Effector memory CD4-positive, alpha-beta T cell (primary cell): ENCODE measurements at regions not wholly inside any gene's neighbourhood (a gene's known extent, or its start where the extent isn't known, plus 50 kb on each side); places are given as distances from the start of the nearest gene placed in this dataset.
"Not testable (repeated sequence)": the region's sequence is repeated elsewhere in the genome, so short reads cannot be mapped to it uniquely, and the experiment has no call there.

Experiments used
- DNase-seq, 3 donors: peaks; one replicate each; pipeline ENCODE4 v3.0.0-alpha.2; 2020
- H3K27ac ChIP-seq: 2 replicates; pipeline ENCODE4 v1.7.0; 2013; ENCODE audit warnings: mild to moderate bottlenecking, low read length, moderate library complexity; ENCODE audit not compliant: insufficient read depth, poor library complexity, severe bottlenecking
- H3K27me3 ChIP-seq: replicated peaks from 2 replicates; pipeline ENCODE4 v1.7.0; 2013; ENCODE audit warnings: mild to moderate bottlenecking, low read length; ENCODE audit not compliant: insufficient read depth, control insufficient read depth, poor library complexity, severe bottlenecking
- H3K36me3 ChIP-seq: 2 replicates; pipeline ENCODE4 v1.7.0; 2013; ENCODE audit warnings: mild to moderate bottlenecking, low read length, moderate library complexity; ENCODE audit not compliant: control insufficient read depth, insufficient read depth
- H3K4me1 ChIP-seq: 2 replicates; pipeline ENCODE4 v1.7.0; 2013; ENCODE audit warnings: low read length, mild to moderate bottlenecking; ENCODE audit not compliant: control insufficient read depth, insufficient read depth, poor library complexity, severe bottlenecking
- H3K4me3 ChIP-seq: 2 replicates; pipeline ENCODE4 v1.7.0; 2013; ENCODE audit warnings: low read length, low read depth, mild to moderate bottlenecking; ENCODE audit not compliant: insufficient read depth, poor library complexity, severe bottlenecking
- H3K9me3 ChIP-seq: 2 replicates; pipeline ENCODE4 v1.7.0; 2013; ENCODE audit warnings: mild to moderate bottlenecking, low read length, moderate library complexity; ENCODE audit not compliant: control insufficient read depth

DNA sequence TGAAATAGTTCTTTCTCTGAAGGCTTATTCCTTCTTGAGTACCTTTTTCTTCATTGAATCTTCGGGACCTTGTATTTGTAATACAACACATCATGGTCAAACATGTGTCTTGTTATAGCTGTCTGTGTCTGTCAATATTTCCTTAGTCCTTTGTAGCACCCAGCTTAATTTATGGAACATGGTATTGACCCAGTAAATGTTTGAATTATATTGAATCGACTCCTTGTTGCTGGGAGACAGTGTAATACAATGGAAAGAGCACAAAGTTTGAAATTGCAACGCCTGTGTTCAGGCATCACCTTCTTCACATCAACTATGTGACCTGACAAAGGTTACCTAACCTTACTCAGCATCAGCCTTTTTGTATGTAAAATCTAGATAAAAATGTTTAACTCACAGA lies 267.2 kb upstream of the CYRIA start:
- H3K36me3 ChIP-seq, result no peaks in the 10 kb centered on the region
- DNase-seq, result no peak
- no peaks in the 10 kb centered on the region for H3K4me1 ChIP-seq
- no peaks in the 10 kb centered on the region for H3K27me3 ChIP-seq
- no peaks in the 10 kb centered on the region for H3K9me3 ChIP-seq
- no peak overlapping the region for H3K27ac ChIP-seq
- H3K4me3 ChIP-seq, result no peak overlapping the region

DNA sequence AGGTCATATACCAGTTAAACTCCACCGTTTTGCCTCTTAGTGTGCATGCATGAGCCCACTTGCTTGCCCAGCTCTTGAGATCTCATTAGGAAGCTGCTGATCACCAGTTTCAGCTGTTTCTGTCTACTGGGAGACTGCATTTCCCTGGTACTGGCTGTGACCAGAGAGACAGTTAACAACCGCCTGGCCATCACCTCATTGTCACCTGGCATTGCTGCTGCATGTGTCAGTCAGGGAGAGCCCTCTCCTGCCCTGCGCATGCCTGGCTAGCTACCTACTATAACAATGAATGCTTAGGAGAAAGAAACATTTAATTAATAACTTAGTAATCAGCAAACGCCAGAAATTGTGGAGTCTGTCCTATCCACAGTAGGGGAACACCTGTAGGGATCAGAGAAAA lies 265.8 kb upstream of the CYRIA start:
- Histone ChIP-seq H3K9me3 (no peaks in the 10 kb centered on the region), H3K27me3 (no peaks in the 10 kb centered on the region), H3K27ac (no peak overlapping the region), H3K4me3 (no peak overlapping the region), H3K4me1 (no peaks in the 10 kb centered on the region), H3K36me3 (no peaks in the 10 kb centered on the region)
- no peak for DNase-seq

DNA sequence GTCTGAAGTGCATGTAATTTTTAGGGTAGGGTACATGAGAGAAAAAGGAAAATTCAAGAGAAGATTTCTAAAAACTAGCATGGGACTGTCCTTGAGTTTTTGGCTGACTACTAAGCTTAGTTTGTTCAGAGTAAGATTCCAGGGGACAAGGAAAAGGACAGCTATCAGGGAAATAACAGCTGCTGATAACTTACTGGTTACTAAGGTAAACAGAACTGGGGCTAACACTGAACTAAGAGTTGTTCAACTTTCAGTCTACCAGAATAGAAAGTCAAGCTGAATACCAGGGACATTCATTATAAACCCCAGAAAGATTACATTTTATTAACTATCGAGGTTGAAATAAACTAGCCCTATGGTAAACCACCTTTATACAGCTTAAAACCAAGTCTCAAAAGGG lies 261.8 kb upstream of the CYRIA start:
- Histone ChIP-seq H3K27me3 (no peaks in the 10 kb centered on the region), H3K4me1 (no peaks in the 10 kb centered on the region), H3K4me3 (no peak overlapping the region), H3K9me3 (no peaks in the 10 kb centered on the region), H3K27ac (no peak overlapping the region), H3K36me3 (no peaks in the 10 kb centered on the region)
- no peak for DNase-seq

DNA sequence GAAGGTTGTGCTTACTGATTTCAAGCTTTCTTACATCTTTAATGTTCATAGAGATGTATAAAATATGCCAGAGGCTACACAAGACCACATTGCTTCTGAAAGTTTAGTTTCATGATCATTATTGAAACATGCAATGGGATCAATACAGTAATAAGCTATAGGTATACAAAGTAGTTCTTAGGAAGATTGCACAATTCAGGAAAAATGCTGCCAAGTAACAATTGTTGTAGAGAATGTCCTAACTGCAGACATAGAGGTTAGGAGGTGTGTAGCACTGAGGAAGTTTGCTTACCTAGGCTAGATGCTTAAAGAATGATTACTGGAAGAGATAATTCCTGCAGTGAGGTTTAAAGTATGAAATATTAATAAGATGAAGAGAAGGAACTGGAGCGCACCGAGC lies 259.5 kb upstream of the CYRIA start:
- DNase-seq, result no peak
- Histone ChIP-seq H3K4me1 (no peaks in the 10 kb centered on the region), H3K4me3 (no peak overlapping the region), H3K9me3 (no peaks in the 10 kb centered on the region), H3K27me3 (no peaks in the 10 kb centered on the region), H3K36me3 (no peaks in the 10 kb centered on the region), H3K27ac (no peak overlapping the region)

DNA sequence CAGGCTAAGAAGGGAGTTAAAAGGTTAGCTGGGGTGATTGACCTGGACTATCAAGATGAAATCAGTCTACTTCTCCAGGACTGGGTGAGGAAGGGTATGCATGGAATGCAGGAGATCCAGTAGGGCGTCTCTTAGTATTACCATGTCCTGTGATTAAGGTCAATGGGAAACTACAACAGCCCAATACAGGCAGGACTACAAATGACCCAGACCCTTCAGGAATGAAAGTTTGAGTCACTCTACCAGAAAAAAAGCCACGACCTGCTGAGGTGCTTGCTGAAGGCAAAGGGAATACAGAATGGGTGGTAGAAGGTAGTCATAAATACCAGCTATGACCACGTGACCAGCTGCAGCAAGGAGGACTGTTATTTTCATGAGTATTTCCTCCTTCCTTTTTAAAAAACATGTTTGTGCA lies 249.7 kb upstream of the CYRIA start:
- not testable (repeated sequence) for H3K36me3 ChIP-seq, H3K27me3 ChIP-seq, H3K9me3 ChIP-seq, DNase-seq, H3K4me3 ChIP-seq, H3K27ac ChIP-seq, H3K4me1 ChIP-seq

DNA sequence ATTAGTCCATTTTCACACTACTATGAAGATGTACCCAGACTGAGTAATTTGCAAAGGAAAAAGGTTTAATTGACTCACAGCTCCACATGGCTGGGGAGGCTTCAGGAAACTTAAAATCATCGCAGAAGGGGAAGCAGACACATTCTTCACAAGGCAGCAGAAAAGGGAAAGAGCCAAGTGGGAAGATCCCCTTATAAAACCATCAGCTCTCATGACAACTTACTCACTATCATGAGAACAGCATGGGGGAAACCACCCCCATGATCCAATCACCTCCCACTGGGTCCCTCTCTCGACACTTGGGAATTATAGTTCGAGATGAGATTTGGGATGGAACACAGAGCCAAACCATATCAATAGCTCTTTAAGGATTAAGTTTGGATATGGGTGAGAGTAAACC lies 246.1 kb upstream of the CYRIA start:
- Histone ChIP-seq H3K27ac (no peak overlapping the region), H3K9me3 (no peaks in the 10 kb centered on the region), H3K4me1 (no peaks in the 10 kb centered on the region), H3K36me3 (no peaks in the 10 kb centered on the region), H3K4me3 (no peak overlapping the region), H3K27me3 (no peaks in the 10 kb centered on the region)
- DNase-seq, result no peak

DNA sequence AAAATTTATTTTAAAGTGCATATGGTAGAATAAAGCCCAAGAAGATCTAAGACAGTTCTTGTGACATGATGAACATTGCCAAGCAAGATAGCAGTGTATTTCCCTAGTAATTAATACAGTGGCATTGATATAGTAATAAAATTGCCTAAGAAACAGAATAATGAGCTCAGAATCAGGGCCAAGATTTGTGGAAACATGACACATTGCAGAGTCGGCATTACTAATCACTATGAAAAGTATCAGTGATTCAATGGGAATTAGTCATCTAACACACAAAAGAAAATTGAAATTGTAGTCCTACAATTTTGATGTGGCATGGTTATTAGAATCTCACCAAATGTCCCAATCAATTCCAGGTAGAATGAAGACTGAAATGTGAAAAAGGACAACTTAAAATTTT lies 243.0 kb upstream of the CYRIA start:
- no peaks in the 10 kb centered on the region for H3K27me3 ChIP-seq
- no peaks in the 10 kb centered on the region for H3K4me1 ChIP-seq
- DNase-seq, result no peak
- no peaks in the 10 kb centered on the region for H3K36me3 ChIP-seq
- H3K4me3 ChIP-seq, result no peak overlapping the region
- no peaks in the 10 kb centered on the region for H3K9me3 ChIP-seq
- H3K27ac ChIP-seq, result no peak overlapping the region

DNA sequence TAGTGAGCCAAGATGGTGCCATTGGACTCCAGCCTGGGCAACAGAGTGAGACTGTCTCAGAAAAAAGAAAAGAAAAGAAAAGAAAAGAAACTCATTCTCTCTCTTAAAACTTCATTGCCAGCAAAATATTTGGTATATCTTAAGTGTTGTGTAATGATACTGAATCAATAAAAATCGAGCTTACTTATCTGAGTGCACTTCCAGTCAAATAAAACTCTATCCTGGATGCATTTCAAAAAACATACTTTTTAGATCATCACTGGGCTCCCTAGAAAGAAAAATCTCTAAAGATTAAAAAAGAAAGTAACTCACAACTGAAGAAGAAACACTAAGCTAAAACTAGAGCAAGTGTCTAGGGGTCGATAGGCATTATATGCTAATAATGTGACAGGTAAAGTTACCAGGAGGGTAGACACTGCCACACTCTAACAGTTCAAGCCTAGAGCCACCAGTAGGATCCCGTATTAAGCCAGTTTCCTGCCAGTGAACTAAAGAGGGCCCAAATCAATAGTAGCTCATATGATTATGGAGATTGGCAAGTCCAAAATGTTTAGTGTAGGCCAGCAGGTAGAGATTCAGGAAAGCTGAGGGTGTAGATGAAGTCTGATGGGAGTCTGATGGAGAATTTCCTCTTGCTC lies 242.1 kb upstream of the CYRIA start:
- no peak for DNase-seq
- Histone ChIP-seq H3K9me3 (no peaks in the 10 kb centered on the region), H3K4me1 (no peaks in the 10 kb centered on the region), H3K4me3 (no peak overlapping the region), H3K27ac (no peak overlapping the region), H3K27me3 (no peaks in the 10 kb centered on the region), H3K36me3 (no peaks in the 10 kb centered on the region)

DNA sequence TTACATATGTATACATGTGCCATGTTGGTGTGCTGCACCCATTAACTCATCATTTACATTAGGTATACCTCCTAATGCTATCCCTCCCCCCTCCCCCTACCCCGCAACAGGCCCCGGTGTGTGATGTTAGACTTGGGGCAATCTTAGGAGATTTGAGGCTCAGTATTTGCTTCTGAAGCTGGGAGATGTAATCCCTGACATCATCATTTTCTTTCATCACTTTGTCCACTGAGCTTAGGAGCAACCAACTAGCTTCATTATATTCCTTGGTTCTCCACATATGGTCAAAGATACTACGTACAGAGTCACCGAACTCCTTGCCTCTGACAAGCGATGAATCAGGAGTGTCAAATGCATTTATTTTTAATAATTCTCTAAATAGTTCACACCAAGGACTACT lies 239.7 kb upstream of the CYRIA start:
- not testable (repeated sequence) for DNase-seq, H3K4me3 ChIP-seq, H3K27ac ChIP-seq, H3K27me3 ChIP-seq, H3K9me3 ChIP-seq, H3K36me3 ChIP-seq, H3K4me1 ChIP-seq

DNA sequence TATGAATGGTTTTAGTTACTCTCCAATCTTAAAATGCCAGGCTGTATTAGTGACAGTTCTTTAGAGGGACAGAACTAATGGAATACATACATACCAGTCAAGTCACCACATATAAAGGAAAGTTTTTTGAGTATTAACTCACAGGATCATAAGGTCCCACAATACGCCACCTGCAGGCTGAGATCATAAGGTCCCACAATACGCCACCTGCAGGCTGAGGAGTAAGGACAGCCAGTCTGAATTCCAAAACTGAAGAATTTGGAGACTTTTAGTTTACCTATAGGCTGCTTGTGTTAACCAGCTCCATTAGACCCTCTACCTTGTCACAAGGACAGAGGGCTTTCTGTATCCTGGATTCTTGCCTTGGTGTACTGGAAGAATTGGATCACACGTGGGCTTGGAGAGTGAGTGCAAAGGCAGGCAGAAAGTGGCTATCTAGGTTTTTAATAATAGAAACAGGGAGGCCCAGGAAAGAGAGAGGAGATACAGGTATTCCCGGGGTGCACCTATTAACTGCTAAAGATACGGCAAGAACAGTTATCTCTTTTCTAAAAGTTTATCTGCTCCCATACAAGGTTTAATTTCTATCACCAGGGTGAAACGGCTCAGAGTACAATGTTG lies 234.9 kb upstream of the CYRIA start:
- Histone ChIP-seq H3K4me3 (no peak overlapping the region), H3K27ac (no peak overlapping the region)
- no peak for DNase-seq

More for the DNA sequence above, 234.9 kb upstream of the CYRIA start:
- H3K9me3 ChIP-seq, result no peaks in the 10 kb centered on the region
- H3K36me3 ChIP-seq, result no peaks in the 10 kb centered on the region
- H3K4me1 ChIP-seq, result no peaks in the 10 kb centered on the region
- no peaks in the 10 kb centered on the region for H3K27me3 ChIP-seq
